Thyroid gland (tissue), 4 donors: ENCODE measurements at regions not wholly inside any gene's neighbourhood (a gene's known extent, or its start where the extent isn't known, plus 50 kb on each side); places are given as distances from the start of the nearest gene placed in this dataset.

Source experiments
- CTCF ChIP-seq, 6 experiments: fragments of 200-600 bp in 3 of 6; fragments of 450-650 bp in 3 of 6; sonication (generic) in 3 of 6; IDR thresholded peaks; one replicate each; pipeline ENCODE4 v1.5.1; 2016 to 2019; ENCODE audit warnings: antibody characterized with exemption in 6 of 6, mild to moderate bottlenecking in 2 of 6, inconsistent platforms in 1 of 6, moderate library complexity in 1 of 6
- POLR2A ChIP-seq, 2 donors: fragments of 450-650 bp; IDR thresholded peaks; one replicate each; pipeline ENCODE4 v1.6.1; 2017; ENCODE audit warnings: antibody characterized with exemption in 2 of 2, mild to moderate bottlenecking in 2 of 2, moderate library complexity in 1 of 2

- no peak for TF ChIP-seq POLR2A (IDR thresholded peaks at IDR 0.05)
- TF ChIP-seq CTCF (IDR thresholded peaks at IDR 0.05), result no peak
Measured at GRCh38 chr2:21244161-21244560, 120.4 kb downstream of the TDRD15 start.
